22Rv1 (cell line): ENCODE measurements at regions not wholly inside any gene's neighbourhood (a gene's known extent, or its start where the extent isn't known, plus 50 kb on each side); places are given as distances from the start of the nearest gene placed in this dataset.
"Not testable (repeated sequence)": the region's sequence is repeated elsewhere in the genome, so short reads cannot be mapped to it uniquely, and the experiment has no call there.

Source experiments
- H3K27ac ChIP-seq: fragments of 450-650 bp; 2 replicates; pipeline ENCODE4 v1.5.1; 2017
- ZFX ChIP-seq: fragments of 450-650 bp; IDR thresholded peaks from 2 replicates; pipeline ENCODE4 v1.6.1; 2017; ENCODE audit warnings: antibody characterized with exemption, borderline replicate concordance
- TF ChIP-seq, protein P1 (sequence below): fragments of 450-650 bp; IDR thresholded peaks from 2 replicates; pipeline ENCODE4 v1.5.1; 2017; ENCODE audit warnings: mild to moderate bottlenecking

DNA sequence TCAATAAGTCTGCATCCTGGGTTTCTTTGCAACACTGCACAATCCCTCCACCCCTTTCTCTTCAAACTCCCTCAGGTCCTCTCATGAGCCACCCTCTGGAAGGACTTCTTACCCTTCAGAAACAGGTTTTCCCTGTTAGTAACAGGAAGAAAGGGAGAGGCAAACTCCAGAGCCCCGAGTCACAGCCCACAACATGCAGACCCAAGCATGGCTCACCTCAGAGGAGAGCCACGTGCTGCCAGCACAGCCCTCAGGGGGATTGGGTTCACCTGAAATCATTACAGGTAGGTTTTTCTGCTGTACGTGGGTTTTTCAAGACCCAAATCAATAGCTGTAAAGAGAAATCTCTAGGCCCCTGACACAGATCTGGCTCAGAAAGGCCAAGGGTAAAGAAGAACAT, 359.7 kb upstream of the ATP10A start:
- TF ChIP-seq ZFX, result no peak
- TF ChIP-seq, protein P1, sequence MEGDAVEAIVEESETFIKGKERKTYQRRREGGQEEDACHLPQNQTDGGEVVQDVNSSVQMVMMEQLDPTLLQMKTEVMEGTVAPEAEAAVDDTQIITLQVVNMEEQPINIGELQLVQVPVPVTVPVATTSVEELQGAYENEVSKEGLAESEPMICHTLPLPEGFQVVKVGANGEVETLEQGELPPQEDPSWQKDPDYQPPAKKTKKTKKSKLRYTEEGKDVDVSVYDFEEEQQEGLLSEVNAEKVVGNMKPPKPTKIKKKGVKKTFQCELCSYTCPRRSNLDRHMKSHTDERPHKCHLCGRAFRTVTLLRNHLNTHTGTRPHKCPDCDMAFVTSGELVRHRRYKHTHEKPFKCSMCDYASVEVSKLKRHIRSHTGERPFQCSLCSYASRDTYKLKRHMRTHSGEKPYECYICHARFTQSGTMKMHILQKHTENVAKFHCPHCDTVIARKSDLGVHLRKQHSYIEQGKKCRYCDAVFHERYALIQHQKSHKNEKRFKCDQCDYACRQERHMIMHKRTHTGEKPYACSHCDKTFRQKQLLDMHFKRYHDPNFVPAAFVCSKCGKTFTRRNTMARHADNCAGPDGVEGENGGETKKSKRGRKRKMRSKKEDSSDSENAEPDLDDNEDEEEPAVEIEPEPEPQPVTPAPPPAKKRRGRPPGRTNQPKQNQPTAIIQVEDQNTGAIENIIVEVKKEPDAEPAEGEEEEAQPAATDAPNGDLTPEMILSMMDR, result no peak

DNA sequence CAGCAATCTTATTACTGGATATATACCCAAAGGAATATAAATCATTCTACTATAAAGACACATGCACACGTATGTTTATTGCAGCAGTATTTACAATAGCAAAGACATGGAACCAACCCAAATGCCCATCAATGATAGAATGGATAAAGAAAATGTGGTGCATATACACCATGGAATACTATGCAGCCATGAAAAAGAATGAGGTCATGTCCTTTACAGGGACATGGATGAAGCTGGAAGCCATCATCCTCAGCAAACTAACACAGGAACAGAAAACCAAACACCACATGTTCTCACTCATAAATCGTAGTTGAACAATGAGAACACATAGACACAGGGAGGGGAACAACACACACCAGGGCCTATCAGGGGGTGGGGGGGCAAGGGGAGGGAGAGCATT, 353.9 kb upstream of the ATP10A start:
- not testable (repeated sequence) for H3K27ac ChIP-seq

More for the DNA sequence above, 359.7 kb upstream of the ATP10A start:
- no peak overlapping the region for H3K27ac ChIP-seq

DNA sequence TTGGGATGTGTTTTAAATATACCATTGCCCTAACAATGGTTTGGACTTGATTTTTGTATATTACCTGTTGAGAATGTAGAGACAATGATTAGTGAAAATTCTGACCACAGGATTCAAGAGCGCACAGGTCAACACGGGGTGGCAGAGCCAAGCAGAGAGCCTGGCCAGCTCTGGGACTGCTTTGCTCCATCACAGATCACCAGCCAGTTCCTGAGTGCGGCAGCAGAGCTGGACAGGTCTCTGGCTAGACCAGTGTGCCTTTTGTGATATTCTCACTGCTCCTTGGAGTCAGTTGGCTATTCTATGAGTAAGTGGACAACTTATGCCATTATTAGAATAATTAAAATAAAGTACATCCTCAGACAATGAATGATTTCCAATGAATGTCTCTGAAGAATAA, 351.2 kb upstream of the ATP10A start:
- H3K27ac ChIP-seq, result no peak overlapping the region
- TF ChIP-seq, protein P1, result no peak
- TF ChIP-seq ZFX, result no peak

DNA sequence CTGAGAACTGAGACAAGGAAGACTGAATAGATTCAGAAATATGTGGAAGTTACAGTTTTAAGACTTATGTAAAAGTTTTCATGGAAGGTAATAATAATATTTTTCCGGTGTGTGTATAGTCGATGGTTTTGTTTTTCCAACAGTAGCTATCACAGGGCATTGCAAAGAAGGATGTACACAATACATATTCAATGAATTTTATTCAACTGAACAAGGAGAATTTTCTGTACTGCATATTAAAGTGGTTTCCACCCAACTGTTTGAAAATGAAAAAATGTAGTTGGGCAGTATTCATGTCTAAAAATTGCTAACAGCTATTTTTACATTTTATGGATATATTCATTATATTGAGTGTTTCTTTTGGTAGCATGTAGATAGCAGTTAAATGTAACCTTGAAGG, 350.3 kb upstream of the ATP10A start:
- H3K27ac ChIP-seq, result no peak overlapping the region
- TF ChIP-seq ZFX, result no peak
- TF ChIP-seq, protein P1, result no peak

DNA sequence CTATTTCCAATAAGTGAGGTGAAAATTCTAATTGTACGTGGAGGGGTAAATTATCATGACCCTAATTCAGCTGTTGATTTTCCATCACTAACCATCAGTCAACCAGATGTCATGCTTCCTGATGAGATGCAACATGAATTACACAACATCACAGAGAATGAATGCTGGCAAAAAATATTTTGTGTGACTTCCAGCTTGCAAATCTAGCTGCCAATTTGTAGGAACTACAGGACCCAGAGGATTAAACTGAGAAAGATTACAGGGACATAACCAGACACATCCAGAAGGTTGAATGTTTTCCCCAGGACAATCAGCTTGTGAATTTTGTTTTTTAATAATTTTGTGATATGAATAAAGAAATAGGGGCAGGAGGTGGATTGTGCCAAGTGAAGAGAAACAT, 349.0 kb upstream of the ATP10A start:
- no peak for TF ChIP-seq ZFX
- TF ChIP-seq, protein P1, result no peak
- no peak overlapping the region for H3K27ac ChIP-seq

DNA sequence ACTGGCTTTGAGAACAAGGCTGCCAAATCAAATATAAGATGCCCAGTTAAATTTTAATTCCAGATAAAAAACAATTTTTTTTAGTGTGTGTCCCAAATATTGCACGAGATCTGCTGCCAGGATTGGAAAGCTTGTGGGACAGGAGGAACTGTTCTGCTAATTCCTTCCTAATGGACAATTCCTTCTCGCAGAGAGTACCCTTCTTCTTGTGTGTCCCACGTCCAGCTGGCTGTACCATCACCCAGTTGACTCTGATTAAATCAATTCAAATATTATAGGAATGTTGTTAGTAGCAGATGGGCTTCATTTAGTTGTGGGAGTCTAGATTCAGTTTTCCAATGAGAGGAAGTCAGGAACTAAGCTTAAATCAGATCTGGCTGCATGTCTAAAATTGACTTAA, 347.9 kb upstream of the ATP10A start:
- no peak overlapping the region for H3K27ac ChIP-seq
- TF ChIP-seq, protein P1, result no peak
- no peak for TF ChIP-seq ZFX

DNA sequence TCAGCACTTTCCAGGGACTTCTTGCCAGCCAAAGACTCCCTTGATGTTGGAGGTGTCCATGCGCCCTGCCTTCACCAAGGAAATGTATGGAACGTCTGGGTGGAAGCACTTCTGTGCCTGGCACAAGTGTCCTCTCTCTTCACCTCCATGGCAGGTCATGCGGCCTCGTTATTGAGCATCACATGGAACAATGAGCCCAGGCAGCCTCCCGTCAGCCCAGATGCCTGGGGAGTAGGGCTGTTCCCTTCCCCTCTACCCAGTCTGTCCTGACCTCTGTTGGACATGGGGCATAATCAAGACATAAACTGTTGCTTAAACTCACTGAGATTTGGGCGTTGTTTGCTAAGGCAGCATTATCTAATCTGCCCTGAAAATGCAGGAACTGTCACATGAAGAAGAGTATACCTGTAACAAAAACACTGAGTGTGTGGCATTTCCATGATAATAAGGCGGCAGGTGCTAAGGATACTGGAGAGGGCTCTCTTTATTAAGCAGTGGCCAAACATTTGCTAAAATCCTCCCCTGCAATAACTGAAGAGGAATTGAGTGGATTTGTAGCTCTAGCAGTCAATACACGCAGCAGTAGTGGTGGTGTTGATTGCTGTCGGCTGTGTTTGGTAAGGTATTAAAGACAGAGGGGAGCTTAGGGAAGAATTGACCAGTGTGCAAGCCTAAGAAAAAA, 338.2 kb upstream of the ATP10A start:
- TF ChIP-seq, protein P1, result no peak
- TF ChIP-seq ZFX, result no peak
- no peak overlapping the region for H3K27ac ChIP-seq

DNA sequence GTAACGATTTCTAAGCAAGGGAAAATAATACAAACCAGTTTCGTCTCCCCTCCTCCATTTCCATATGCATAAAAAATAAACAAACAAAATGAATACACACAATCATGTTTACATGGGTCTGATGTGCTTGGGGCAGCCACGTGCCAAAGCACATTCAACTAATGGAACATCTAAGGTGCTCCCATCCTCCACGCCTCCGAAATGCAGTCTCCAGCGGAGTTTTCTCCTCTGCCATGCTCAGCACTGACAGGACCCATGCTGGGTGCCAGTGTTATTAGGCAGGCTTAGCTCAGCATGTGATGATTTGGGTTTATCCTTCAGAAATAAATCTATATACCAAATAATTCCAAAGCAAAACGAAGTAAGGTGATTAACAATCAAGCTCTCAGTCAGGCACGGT, 337.3 kb upstream of the ATP10A start:
- TF ChIP-seq, protein P1, result no peak
- TF ChIP-seq ZFX, result no peak
- no peak overlapping the region for H3K27ac ChIP-seq
